GM12872 (cell line): ENCODE measurements at regions not wholly inside any gene's neighbourhood (a gene's known extent, or its start where the extent isn't known, plus 50 kb on each side); places are given as distances from the start of the nearest gene placed in this dataset.

Experiments used
- TF ChIP-seq, protein P1 (sequence below): IDR thresholded peaks from 3 replicates; pipeline ENCODE4 v1.5.1; 2011; ENCODE audit warnings: low read depth, mild to moderate bottlenecking, low read length, moderate library complexity; ENCODE audit not compliant: insufficient read depth

- TF ChIP-seq, protein P1, sequence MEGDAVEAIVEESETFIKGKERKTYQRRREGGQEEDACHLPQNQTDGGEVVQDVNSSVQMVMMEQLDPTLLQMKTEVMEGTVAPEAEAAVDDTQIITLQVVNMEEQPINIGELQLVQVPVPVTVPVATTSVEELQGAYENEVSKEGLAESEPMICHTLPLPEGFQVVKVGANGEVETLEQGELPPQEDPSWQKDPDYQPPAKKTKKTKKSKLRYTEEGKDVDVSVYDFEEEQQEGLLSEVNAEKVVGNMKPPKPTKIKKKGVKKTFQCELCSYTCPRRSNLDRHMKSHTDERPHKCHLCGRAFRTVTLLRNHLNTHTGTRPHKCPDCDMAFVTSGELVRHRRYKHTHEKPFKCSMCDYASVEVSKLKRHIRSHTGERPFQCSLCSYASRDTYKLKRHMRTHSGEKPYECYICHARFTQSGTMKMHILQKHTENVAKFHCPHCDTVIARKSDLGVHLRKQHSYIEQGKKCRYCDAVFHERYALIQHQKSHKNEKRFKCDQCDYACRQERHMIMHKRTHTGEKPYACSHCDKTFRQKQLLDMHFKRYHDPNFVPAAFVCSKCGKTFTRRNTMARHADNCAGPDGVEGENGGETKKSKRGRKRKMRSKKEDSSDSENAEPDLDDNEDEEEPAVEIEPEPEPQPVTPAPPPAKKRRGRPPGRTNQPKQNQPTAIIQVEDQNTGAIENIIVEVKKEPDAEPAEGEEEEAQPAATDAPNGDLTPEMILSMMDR = no peak
These were observed 224.2 kb downstream of the KDR start for GRCh38 chr4:54901202-54901601.

- TF ChIP-seq, protein P1 = no peak
These were observed 226.6 kb downstream of the KDR start for GRCh38 chr4:54898656-54899340.

GRCh38 chr4:54898056-54898562 is 227.3 kb downstream of the KDR start:
- TF ChIP-seq, protein P1 = no peak

DNA sequence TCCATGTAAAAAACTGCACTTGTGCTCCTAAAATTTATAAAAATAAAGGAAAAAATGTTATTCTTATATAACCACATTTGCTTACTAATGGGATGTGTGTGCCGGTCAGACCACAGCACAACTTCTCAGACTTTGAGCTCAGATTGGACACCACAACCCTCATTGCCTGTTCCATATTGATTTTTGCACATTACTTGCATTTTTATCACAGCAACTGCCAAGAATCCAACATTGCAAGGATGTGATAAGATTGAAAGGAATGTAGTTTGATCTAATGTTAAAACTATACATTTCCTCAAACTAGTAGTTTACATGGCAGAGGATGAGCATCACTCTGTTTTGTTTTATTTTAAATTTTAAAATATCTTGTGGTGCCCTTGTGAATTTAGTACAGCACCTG is 227.8 kb downstream of the KDR start:
- TF ChIP-seq, protein P1 = no peak

DNA sequence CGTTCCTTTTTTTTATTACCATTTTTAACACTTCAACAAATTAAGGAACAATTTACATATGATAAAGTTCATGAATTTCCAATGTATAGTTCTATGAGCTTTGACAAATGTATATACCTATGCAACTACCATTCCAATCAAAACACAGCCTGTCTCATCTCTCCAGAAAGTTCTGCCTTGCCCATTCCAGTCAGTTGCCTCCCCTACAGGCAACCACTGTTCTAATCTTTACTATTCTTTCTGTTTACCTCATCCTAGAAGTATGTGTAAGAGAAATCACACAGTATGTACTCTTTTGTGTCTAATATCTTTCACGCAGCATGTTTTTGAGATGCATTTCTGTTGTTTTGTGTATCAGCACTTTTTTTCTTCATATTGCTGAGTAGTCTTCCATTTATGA is 224.9 kb downstream of the KIT start:
- TF ChIP-seq, protein P1 = no peak

DNA sequence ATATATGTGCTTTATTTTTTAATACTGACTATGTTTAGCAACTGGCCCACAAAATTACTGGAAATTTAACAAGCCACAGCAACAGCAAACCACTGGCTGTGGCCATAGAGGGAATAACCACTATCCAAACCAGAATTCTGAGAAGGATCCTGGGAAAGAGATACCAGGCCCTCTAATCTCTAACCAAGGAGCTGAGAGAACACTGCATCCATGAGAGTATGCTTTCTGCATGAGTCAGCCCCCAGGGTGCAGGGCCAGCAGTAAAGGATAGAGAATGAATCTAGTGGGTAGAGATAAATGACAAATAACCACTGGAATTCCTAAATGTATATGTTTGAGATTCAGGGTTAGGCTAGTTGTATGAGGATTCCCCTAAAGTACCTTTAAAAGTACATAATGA is 221.8 kb downstream of the KIT start:
- TF ChIP-seq, protein P1 = no peak

DNA sequence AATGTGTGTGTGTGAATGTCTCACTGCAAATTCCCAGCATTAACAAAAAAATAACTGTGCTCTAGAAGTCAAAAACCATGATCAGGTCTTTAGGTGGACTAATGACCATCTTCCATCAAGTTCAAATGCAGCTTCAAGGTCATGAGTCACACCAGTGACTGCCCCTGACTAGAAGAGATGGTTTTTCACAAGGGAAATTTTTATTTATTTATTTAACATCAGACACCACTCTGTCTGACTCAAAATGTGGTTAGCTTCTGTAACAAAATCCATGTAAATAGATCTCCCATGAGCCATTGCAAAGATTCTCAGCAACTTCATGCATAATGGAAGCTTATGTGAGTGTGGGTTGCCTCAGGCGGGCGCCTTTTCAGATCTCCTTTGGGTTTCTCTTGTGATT is 219.2 kb downstream of the KIT start:
- TF ChIP-seq, protein P1 = no peak

- TF ChIP-seq, protein P1 = no peak
These were observed 214.5 kb downstream of the KIT start for GRCh38 chr4:54872261-54872660.
